Kidney tubule cell (primary cell): ENCODE measurements at regions not wholly inside any gene's neighbourhood (a gene's known extent, or its start where the extent isn't known, plus 50 kb on each side); places are given as distances from the start of the nearest gene placed in this dataset.
"Not testable (repeated sequence)": the region's sequence is repeated elsewhere in the genome, so short reads cannot be mapped to it uniquely, and the experiment has no call there.

Experiments used
- DNase-seq: peaks from one replicate; pipeline ENCODE4 v3.0.0-alpha.2; 2018; ENCODE audit warnings: low spot score

- not testable (repeated sequence) for DNase-seq
These were observed 116.9 kb upstream of the AFDN start for GRCh38 chr6:167709776-167710336.

GRCh38 chr6:167710363-167710920, 116.3 kb upstream of the AFDN start:
- DNase-seq: no peak

- no peak for DNase-seq
These were observed 115.5 kb upstream of the AFDN start for GRCh38 chr6:167711211-167711610.

GRCh38 chr6:167711768-167712730, 114.7 kb upstream of the AFDN start:
- no peak for DNase-seq

GRCh38 chr6:167712731-167713475, 113.8 kb upstream of the AFDN start:
- DNase-seq: no peak

- DNase-seq: no peak
These were observed 112.6 kb upstream of the AFDN start for GRCh38 chr6:167714152-167714551.

- no peak for DNase-seq
These were observed 109.3 kb upstream of the AFDN start for GRCh38 chr6:167717455-167717854.

GRCh38 chr6:167717867-167718266, 108.8 kb upstream of the AFDN start:
- no peak for DNase-seq

GRCh38 chr6:167719920-167720319, 106.8 kb upstream of the AFDN start:
- DNase-seq: no peak

GRCh38 chr6:167720456-167721285, 106.0 kb upstream of the AFDN start:
- no peak for DNase-seq

GRCh38 chr6:167721291-167721690, 105.4 kb upstream of the AFDN start:
- DNase-seq: no peak

- no peak for DNase-seq
These were observed 103.9 kb upstream of the AFDN start for GRCh38 chr6:167722634-167723309.

- DNase-seq: no peak
These were observed 100.6 kb upstream of the AFDN start for GRCh38 chr6:167726043-167726621.

- DNase-seq: no peak
These were observed 96.3 kb upstream of the AFDN start for GRCh38 chr6:167730441-167730840.

GRCh38 chr6:167731216-167731615, 95.5 kb upstream of the AFDN start:
- DNase-seq: no peak

- DNase-seq: no peak
These were observed 94.8 kb upstream of the AFDN start for GRCh38 chr6:167731731-167732422.

- no peak for DNase-seq
These were observed 92.7 kb upstream of the AFDN start for GRCh38 chr6:167733740-167734661.

GRCh38 chr6:167734662-167735083, 92.0 kb upstream of the AFDN start:
- no peak for DNase-seq
